ENCODE measurements at regions not wholly inside any gene's neighbourhood (a gene's known extent, or its start where the extent isn't known, plus 50 kb on each side); places are given as distances from the start of the nearest gene placed in this dataset.
"Not testable (repeated sequence)": the region's sequence is repeated elsewhere in the genome, so short reads cannot be mapped to it uniquely, and the experiment has no call there.

DNA sequence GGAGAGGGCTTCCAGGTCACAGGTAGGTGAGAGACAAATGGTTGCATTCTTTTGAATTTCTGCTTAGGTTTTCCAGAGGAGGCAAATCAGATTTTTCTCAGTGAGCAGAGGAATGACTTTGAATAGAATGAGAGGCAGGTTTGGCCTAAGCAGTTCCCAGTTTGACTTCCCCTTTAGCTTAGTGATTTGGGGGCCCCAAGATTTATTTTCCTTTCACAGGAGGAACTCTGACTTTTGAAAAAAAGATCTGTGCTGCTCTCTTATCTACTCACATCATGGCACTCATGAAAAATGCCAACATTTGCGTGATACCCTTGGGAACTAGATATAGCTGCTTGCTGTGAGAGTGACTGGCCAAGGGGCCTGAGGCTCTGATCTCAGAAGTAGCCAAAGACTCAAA lies 58.0 kb upstream of the EVL start:
- no peak overlapping the region for H3T11ph ChIP-seq (ENCODE audit: low read length)
- no peaks in the 10 kb centered on the region for H3K4me1 ChIP-seq (ENCODE audit: insufficient read depth, low read length)
- TF ChIP-seq, protein P1, sequence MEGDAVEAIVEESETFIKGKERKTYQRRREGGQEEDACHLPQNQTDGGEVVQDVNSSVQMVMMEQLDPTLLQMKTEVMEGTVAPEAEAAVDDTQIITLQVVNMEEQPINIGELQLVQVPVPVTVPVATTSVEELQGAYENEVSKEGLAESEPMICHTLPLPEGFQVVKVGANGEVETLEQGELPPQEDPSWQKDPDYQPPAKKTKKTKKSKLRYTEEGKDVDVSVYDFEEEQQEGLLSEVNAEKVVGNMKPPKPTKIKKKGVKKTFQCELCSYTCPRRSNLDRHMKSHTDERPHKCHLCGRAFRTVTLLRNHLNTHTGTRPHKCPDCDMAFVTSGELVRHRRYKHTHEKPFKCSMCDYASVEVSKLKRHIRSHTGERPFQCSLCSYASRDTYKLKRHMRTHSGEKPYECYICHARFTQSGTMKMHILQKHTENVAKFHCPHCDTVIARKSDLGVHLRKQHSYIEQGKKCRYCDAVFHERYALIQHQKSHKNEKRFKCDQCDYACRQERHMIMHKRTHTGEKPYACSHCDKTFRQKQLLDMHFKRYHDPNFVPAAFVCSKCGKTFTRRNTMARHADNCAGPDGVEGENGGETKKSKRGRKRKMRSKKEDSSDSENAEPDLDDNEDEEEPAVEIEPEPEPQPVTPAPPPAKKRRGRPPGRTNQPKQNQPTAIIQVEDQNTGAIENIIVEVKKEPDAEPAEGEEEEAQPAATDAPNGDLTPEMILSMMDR (conservative IDR thresholded peaks at IDR 0.05): no peak
- H2BK5ac ChIP-seq (ENCODE audit: insufficient read length, low read length): no peak overlapping the region
- H3K4me3 Mint-ChIP-seq: no peak overlapping the region
- no peak overlapping the region for H2BK20ac ChIP-seq (ENCODE audit: low read depth, low read length, poor library complexity, severe bottlenecking)
- no peak overlapping the region for H3K23ac ChIP-seq (ENCODE audit: insufficient read length, low read depth, low read length)
- H3K27ac Mint-ChIP-seq: no peak overlapping the region
- no peak overlapping the region for H4K5ac ChIP-seq (ENCODE audit: insufficient read length, low read depth, low read length)
- peaks cover 32 to 33% of the 10 kb centered on the region in 2 experiments for H3K9me3 Mint-ChIP-seq
- H3K79me2 ChIP-seq (ENCODE audit: insufficient read depth, low read length): no peaks in the 10 kb centered on the region
- no peak overlapping the region for H3K18ac ChIP-seq (ENCODE audit: insufficient read length, low read depth, low read length)
- H3K36me3 Mint-ChIP-seq (ENCODE audit: insufficient read depth in 1 of 3, low read depth in 3 of 3): peaks cover 20 to 32% (median 27%) of the 10 kb centered on the region in 3 experiments
- no peak overlapping the region for H3K56ac ChIP-seq (ENCODE audit: insufficient read length, low read depth, low read length)
- H2BK12ac ChIP-seq (ENCODE audit: insufficient read length, low read depth, low read length): no peak overlapping the region
- H3K4me1 Mint-ChIP-seq: peaks cover 0 to 6% of the 10 kb centered on the region in 2 experiments; a peak in 1 of 4 replicates
- H3K27me3 Mint-ChIP-seq (ENCODE audit: low read depth): no peaks in the 10 kb centered on the region
- no peak for DNase-seq
- no peaks in the 10 kb centered on the region for H4K20me1 ChIP-seq (ENCODE audit: control insufficient read depth, insufficient read depth, insufficient read length)
- no CpG with 5 or more reads among the region's 1 CpG for WGBS (ENCODE audit: extremely low coverage, insufficient read length, low lambda C conversion rate)
- peaks cover 6% of the 10 kb centered on the region for H3K9me3 ChIP-seq (ENCODE audit: control insufficient read depth, low read depth, low read length)
- H3K27ac ChIP-seq (ENCODE audit: insufficient read length, low read depth, low read length): no peak overlapping the region
- H3K79me1 ChIP-seq (ENCODE audit: insufficient read depth, low read depth, low read length, poor library complexity, severe bottlenecking): no peaks in the 10 kb centered on the region
- H2BK15ac ChIP-seq (ENCODE audit: low read depth, low read length): no peak overlapping the region
- no peak overlapping the region for H3K14ac ChIP-seq (ENCODE audit: insufficient read depth, low read length)
- H3K4ac ChIP-seq (ENCODE audit: low read depth, low read length): no peak overlapping the region
- no peak overlapping the region for H2AFZ ChIP-seq (ENCODE audit: low read length)
- no peak overlapping the region for H3K4me2 ChIP-seq (ENCODE audit: insufficient read depth, insufficient read length, low read length)
- H4K8ac ChIP-seq (replicated peaks; ENCODE audit: insufficient read length, low read depth, low read length): no peak overlapping the region
- no peak overlapping the region for H4K91ac ChIP-seq (ENCODE audit: insufficient read length, low read depth, low read length)
- no peak overlapping the region for H2BK120ac ChIP-seq (ENCODE audit: low read depth, low read length, poor library complexity, severe bottlenecking)
- H3K23me2 ChIP-seq (ENCODE audit: insufficient read length, low read depth, low read length, poor library complexity, severe bottlenecking): no peaks in the 10 kb centered on the region
- H2AK5ac ChIP-seq (ENCODE audit: insufficient read length, low read length): no peak overlapping the region
- no peaks in the 10 kb centered on the region for H3K27me3 ChIP-seq (ENCODE audit: insufficient read depth, low read length)
- no peak overlapping the region for H3K9ac ChIP-seq (ENCODE audit: extremely low read depth, insufficient read length, low read length)

DNA sequence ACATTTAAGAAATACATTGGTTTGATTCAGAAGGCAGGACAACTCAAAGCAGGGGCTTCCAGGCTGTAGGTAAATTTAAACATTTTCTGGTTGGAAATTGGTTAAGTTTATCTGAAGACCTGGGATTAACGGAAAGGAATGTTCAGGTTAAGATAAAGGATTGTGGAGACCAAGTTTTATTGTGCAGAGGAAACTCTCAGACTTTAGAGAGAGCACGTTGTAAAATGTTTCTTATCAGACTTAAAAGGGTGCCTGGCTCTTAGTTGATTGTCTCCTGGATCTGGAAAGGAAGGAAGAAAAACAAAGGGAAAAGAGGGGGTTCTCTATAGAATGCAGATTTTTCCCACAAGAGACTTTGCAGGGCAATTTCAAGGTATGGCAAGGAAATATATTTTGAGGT lies 55.4 kb upstream of the EVL start:
- H3K79me2 ChIP-seq (ENCODE audit: insufficient read depth, low read length); H3K14ac ChIP-seq (ENCODE audit: insufficient read depth, low read length); H3K18ac ChIP-seq (ENCODE audit: insufficient read length, low read depth, low read length); DNase-seq; H3K4me1 Mint-ChIP-seq; H3K9me3 ChIP-seq (ENCODE audit: control insufficient read depth, low read depth, low read length); H4K91ac ChIP-seq (ENCODE audit: insufficient read length, low read depth, low read length); H3K56ac ChIP-seq (ENCODE audit: insufficient read length, low read depth, low read length); H3K4me3 Mint-ChIP-seq; H2BK5ac ChIP-seq (ENCODE audit: insufficient read length, low read length); H3K27ac Mint-ChIP-seq; H3T11ph ChIP-seq (ENCODE audit: low read length); H4K20me1 ChIP-seq (ENCODE audit: control insufficient read depth, insufficient read depth, insufficient read length); H3K27ac ChIP-seq (ENCODE audit: insufficient read length, low read depth, low read length); H3K27me3 Mint-ChIP-seq (ENCODE audit: low read depth); H2BK12ac ChIP-seq (ENCODE audit: insufficient read length, low read depth, low read length); H2BK120ac ChIP-seq (ENCODE audit: low read depth, low read length, poor library complexity, severe bottlenecking); H3K4ac ChIP-seq (ENCODE audit: low read depth, low read length); H2AFZ ChIP-seq (ENCODE audit: low read length); H3K9ac ChIP-seq (ENCODE audit: extremely low read depth, insufficient read length, low read length); H2BK20ac ChIP-seq (ENCODE audit: low read depth, low read length, poor library complexity, severe bottlenecking); H2AK5ac ChIP-seq (ENCODE audit: insufficient read length, low read length); H3K27me3 ChIP-seq (ENCODE audit: insufficient read depth, low read length); H3K23me2 ChIP-seq (ENCODE audit: insufficient read length, low read depth, low read length, poor library complexity, severe bottlenecking); H4K8ac ChIP-seq (replicated peaks; ENCODE audit: insufficient read length, low read depth, low read length); H3K4me1 ChIP-seq (ENCODE audit: insufficient read depth, low read length); H3K23ac ChIP-seq (ENCODE audit: insufficient read length, low read depth, low read length); H2BK15ac ChIP-seq (ENCODE audit: low read depth, low read length); H4K5ac ChIP-seq (ENCODE audit: insufficient read length, low read depth, low read length); H3K4me2 ChIP-seq (ENCODE audit: insufficient read depth, insufficient read length, low read length); H3K79me1 ChIP-seq (ENCODE audit: insufficient read depth, low read depth, low read length, poor library complexity, severe bottlenecking): not testable (repeated sequence)
- Mint-ChIP-seq H3K9me3 (peaks cover 13 to 14% of the 10 kb centered on the region in 2 experiments), H3K36me3 (ENCODE audit: insufficient read depth in 1 of 3, low read depth in 3 of 3) (peaks cover 14 to 15% (median 14%) of the 10 kb centered on the region in 3 experiments)
- WGBS (ENCODE audit: extremely low coverage, insufficient read length, low lambda C conversion rate): no CpG with 5 or more reads among the region's 2 CpGs
